Esophagus mucosa (tissue), 1 donor: ENCODE measurements at regions not wholly inside any gene's neighbourhood (a gene's known extent, or its start where the extent isn't known, plus 50 kb on each side); places are given as distances from the start of the nearest gene placed in this dataset.

ENCODE experiments used
- ATAC-seq: fragments of 200-7000 bp; cut with Tn5 transposase; one replicate; pipeline ENCODE4 v1.9.1; 2020
- donor health status: DM: yes; HTN: yes; CAD: no.

DNA sequence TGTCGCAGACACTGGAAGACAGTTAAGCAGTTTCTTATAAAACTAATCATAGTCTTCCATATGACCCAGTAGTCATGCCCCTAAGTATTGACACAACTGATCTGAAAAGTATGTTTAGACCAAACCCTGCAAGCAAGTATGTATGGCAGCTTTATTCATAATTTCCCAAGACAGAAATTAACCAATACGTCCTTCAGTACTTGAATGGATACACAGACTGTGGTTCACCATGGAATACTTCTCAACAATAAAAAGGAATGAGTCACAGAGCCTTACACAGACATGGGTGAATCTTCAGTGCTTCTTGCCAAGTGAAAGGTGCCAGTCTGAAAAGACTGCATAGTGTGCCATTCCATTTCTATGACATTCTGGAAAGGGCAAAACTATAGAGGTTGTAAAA, 50.2 kb upstream of the AKR1E2 start:
- ATAC-seq: no peak

DNA sequence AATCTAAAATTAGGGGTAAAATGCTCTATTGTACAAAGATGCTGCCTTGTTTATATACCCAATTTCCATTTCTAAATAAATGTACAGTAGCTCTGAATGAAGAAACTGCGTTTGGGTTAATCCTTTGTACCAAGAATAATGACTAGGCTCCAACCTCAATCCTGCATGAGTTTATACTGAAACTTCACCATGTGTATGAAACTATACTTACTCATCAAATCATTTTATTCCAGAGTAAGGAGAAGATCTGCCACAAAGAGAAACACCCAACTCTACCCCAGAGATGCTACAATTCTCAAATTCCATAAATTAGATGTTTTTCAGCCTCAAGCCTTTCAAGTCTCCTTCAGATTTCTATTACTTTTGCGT, 53.8 kb upstream of the AKR1E2 start:
- no peak for ATAC-seq

- no peak for ATAC-seq
These were observed 54.3 kb upstream of the AKR1E2 start for GRCh38 chr10:4771554-4772201.

- ATAC-seq: peak; percentile 96
These were observed 55.0 kb upstream of the AKR1E2 start for GRCh38 chr10:4770801-4771553.

DNA sequence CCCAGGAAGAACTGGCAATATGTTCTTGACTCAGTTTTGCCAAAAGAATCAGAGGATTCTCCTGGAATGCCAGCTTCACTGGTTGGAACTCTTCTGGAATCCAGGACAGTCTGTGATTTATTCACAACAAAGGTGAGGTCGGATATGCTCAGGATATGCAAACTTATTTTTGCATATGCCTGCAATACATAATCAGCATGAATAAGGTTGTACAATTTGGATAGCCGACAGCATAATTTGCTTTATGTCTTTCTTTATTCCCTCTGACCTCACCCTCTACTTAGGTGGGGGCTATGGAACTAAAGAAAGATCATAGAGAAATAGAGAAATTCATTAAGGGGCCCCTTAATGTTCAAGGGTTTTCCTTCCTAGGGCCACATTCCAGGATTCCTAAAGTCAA, 57.6 kb upstream of the AKR1E2 start:
- no peak for ATAC-seq

DNA sequence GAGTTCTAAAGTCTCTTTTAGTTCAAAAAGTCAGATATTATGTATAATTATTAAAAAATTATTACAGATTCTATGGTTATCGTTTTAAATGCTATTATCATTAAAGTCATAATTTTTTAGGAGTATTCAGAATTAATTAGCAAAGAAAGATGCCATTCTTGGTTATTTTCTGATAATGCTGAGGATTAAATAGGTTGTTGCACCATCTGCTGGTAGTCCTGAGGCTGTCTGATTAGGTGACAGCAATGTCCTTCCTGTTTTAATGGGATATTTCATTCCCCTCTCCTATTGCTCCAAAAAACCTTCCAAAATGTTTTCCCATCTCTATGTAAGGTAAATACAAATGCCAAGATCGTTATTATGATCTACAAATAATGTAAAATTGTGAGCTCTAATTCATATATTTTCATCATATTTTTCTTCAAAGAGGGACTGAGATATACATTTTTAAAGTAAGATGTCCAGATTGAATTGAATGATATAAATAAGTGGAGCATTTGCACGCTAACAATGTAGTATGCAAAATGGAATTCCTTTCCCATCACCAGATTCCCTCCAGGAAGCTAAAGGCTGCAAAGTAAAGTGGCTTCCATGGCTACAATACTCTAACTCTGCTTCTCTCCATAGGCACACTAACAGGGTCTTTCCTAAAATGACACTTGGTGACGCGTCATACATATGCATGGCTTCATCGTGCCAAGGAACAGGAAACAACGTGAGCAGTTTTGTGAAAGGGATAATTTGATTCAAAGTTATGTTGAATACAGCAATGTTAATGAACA, 58.8 kb upstream of the AKR1E2 start:
- no peak for ATAC-seq

- no peak for ATAC-seq
These were observed 59.6 kb upstream of the AKR1E2 start for GRCh38 chr10:4766454-4766853.

DNA sequence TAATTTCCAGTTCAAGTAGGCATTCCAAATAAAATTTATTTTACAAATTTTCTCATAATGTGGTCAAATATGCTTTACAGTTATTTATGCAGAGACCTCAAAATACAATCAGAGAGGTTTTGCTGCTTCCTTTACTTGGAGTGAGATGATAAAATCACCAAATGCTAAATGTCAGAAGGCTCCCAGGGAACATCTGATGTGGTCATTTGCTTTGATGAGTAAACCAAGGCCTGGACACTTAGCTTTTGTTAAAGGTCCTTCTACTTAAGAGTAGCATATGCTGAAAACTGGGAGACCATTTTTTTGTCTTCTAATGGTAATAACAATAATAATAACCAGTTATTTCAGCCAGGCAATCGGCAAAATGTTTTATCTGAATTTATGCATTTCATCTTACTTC, 60.6 kb upstream of the AKR1E2 start:
- ATAC-seq: no peak

- no peak for ATAC-seq
These were observed 62.0 kb upstream of the AKR1E2 start for GRCh38 chr10:4763960-4764428.

DNA sequence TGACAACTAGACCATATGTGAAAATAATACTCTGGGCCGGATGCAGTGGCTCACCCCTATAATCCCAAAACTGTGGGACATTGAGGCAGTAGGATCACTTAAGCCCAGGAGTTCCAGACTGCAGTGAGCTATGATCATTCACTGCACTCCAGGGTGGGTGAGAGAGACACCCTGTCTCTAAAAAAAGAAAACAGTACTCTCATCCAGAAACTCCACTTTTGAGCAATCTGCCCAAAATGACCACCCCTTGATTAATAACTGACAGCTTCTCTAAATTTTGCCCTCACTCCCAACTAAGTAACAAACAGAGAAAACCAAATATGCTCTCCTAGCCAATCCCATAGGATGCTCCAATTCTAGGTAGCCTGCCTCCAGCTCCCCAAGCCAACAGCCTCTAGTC, 62.5 kb upstream of the AKR1E2 start:
- ATAC-seq: no peak

DNA sequence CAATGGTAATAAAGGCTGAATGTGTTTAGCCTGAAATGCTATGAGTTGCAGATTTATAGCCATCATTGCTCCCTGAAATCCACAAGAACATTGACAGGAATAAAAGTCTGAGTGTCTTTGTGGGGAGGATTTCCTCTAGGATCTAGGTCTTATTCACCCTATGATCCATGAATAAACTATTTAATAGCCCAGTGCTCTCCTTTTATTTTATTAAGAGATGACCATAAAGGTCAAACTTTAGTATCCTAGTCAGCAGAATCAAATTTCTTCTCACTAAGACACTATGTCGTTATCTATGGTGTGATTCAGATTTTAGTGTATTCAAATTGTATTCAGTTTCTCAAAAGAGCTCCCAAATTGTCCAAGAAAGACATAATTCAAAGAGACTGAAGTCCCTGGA, 67.8 kb upstream of the AKR1E2 start:
- no peak for ATAC-seq

DNA sequence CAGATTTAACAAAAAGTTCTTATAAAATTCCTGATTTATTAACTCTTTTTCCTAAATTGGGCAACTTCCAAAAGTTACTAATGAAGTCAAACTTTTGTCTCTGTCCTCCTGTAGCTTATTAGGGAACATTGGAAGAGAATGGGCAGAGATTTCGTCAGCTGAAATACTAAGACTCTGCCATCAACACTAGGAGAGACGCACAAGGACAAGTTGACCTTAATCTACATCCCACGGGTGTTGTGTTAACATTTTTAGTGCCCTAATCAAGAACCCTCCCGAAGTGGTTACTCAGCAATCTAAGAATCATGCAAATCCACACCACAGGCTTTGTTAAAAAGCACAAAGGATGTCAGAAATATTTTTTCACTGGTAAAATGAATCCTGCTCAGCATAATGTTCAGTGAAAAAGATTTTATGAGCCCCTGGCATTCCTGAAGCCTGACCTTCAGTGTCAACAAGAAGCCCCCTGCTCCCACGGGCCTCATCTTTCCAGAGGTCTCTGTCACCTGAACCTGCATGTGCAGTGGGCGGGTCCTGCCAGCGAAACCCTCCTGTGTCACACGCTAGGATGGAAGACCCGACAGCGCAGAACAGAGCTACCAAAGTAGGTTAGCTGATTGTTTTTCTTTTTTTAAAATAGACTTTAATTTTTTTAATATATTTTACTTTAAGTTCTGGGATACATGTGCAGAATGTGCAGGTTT, 70.6 kb upstream of the AKR1E2 start:
- ATAC-seq: no peak

DNA sequence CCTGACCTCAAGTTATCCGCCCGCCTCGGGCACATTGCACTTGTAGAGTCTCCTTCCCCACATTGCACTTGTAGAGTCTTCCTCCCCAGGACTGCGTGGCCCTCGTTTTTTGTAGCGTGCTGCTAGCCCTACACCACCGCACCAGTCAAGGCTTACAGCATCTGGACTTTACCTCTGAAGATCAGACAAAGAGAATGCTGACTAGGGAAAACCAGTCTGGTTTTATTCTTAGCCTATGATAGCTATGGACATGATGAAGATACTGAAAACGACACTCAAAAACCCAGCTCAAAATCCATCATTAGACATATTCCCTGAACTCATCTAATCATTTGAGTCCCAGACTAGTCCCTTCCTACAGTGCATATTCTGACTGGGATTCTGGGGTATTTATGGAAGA, 71.9 kb upstream of the AKR1E2 start:
- ATAC-seq: no peak

DNA sequence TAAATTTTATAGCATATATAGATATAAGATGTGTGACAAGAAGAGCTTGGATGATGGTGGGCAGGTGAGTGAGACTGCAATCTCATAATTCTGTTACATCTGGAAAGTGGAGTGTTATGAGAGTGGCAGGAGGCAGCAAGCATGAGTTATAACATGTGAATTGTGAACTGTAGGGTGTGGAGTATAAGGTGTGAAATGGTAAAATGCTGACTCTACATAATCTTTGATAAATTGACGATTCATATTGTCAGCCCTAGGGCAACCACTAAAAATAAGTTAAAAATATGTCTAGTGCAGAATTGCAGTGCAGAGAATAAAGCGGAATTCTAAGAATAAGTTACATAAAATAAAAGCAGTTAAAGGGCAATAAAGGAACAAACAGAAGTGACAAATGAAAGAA, 74.8 kb upstream of the AKR1E2 start:
- peak; percentile 66 for ATAC-seq

DNA sequence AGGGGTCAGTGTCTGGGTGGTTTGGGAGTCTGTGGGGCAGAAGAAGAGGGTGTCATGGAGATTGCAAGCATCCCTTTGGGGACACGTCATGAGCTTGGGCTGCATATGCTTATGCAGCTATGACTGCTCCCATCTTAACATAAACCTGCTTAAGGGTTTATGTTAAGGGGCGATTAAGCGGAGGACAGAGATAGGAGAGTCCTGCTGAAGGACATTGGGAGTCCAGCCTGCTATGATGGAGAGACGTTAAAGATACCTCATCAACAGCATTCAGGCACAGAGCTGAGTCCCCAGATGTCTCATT, 76.8 kb upstream of the AKR1E2 start:
- no peak for ATAC-seq

DNA sequence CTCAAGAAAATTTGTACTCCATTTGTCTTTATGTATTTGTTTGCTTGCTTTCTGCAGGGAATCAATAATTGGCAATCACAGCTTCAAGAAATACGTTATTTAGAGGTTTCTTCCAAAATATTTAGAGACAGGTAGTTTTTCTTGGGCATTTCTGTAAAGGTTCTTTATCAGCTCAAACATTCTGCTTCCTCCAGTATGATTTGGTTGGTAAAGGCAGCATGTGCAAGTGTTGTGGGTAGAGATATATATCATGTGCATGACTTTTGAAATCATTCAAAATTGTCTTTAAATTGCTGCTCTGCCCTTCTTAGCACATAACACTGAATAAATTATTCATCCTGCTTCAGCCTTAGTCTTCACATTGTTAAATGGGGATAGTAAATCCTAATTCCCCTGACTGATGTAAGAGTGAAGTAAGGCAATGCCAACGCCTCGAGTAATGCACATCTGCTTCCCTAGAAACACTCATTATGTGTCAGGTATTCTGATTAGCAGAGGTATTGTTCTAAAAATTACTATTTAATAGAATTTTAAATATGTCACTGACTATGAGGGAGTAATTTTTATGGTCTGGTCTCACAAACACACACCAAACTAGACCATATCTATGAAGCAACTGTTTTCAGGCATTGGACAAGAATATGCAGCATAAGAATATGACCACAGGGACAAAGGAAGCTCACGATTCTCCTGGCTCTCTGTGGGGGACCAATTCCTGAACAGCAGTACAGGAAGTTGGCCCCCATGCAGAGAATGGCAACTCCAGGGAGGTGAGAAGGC, 77.3 kb upstream of the AKR1E2 start:
- ATAC-seq: peak; percentile 44

- ATAC-seq: no peak
These were observed 83.8 kb upstream of the AKR1E2 start for GRCh38 chr10:4742217-4742616.

DNA sequence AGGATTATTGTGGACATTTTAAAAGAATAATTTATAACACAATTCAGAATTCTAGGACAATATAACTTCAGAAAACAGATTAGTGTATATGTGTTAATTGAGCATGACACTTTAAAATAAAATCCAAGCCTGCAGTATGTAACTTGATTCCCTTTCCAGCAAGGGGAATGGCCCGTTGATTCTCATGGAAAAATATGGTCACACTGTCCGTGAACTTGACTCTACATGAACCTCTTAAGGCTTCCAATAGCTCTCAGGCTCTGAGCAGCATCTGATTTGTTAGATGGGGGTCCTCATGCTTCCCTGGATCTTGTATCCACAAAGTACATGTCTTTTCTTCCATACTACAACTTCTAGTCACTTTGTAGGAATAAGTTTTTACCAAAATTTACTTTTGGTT, 85.5 kb upstream of the AKR1E2 start:
- ATAC-seq: no peak

DNA sequence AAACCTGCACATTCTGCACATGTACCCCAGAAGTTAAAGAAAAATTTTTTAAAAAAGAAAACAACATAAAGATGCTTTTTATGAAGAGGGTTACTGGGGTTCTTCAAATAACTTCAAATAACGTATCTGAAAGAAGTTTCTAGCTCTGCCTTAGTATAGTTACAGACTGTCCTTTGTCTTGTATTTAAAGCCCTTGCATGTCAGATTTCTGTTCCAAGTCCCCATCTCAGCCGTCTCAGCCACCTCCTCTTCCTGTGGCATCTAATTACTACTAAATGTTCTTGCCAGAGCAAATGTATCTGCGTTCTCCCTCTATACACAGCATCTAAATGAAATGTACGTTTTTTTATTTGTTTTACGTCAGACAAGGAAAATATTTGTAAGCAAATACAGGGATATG, 89.4 kb upstream of the AKR1E2 start:
- ATAC-seq: no peak

GRCh38 chr10:4736183-4736582, 89.8 kb upstream of the AKR1E2 start:
- ATAC-seq: no peak

GRCh38 chr10:4733843-4734224, 92.2 kb upstream of the AKR1E2 start:
- peak; percentile 23 for ATAC-seq

- peak; percentile 99 for ATAC-seq
These were observed 92.7 kb upstream of the AKR1E2 start for GRCh38 chr10:4733150-4733842.
